HG03135 (cell line): ENCODE measurements at regions not wholly inside any gene's neighbourhood (a gene's known extent, or its start where the extent isn't known, plus 50 kb on each side); places are given as distances from the start of the nearest gene placed in this dataset.

Experiments
- ATAC-seq: cut with Tn5 transposase; IDR thresholded peaks from one replicate; pipeline ENCODE4 v1.9.1; 2021; ENCODE audit warnings: mild to moderate bottlenecking, moderate library complexity; ENCODE audit not compliant: unreplicated experiment

- no peak for ATAC-seq
Measured at GRCh38 chr4:59068722-59069418, 1958.7 kb upstream of the IGFBP7 start.

GRCh38 chr4:59086410-59086809 is 1976.2 kb upstream of the IGFBP7 start:
- ATAC-seq, result no peak

- no peak for ATAC-seq
Measured at GRCh38 chr4:59091146-59092142, 1981.3 kb upstream of the IGFBP7 start.

GRCh38 chr4:59094505-59094904 is 1984.3 kb upstream of the IGFBP7 start:
- no peak for ATAC-seq

GRCh38 chr4:59102311-59102710 is 1992.1 kb upstream of the IGFBP7 start:
- no peak for ATAC-seq

- ATAC-seq, result no peak
Measured at GRCh38 chr4:59120287-59120814, 2010.2 kb upstream of the IGFBP7 start.

- ATAC-seq, result no peak
Measured at GRCh38 chr4:59122626-59123025, 2012.4 kb upstream of the IGFBP7 start.

GRCh38 chr4:59126159-59126558 is 2016.0 kb upstream of the IGFBP7 start:
- ATAC-seq, result no peak

- ATAC-seq, result no peak
Measured at GRCh38 chr4:59127006-59127405, 2016.8 kb upstream of the IGFBP7 start.

- ATAC-seq, result no peak
Measured at GRCh38 chr4:59127743-59128142, 2017.6 kb upstream of the IGFBP7 start.

GRCh38 chr4:59135248-59135985 is 2025.2 kb upstream of the IGFBP7 start:
- no peak for ATAC-seq

- ATAC-seq, result no peak
Measured at GRCh38 chr4:59161249-59161648, 2038.9 kb upstream of the ADGRL3 start.

GRCh38 chr4:59175617-59176016 is 2024.5 kb upstream of the ADGRL3 start:
- ATAC-seq, result no peak

GRCh38 chr4:59179372-59179771 is 2020.8 kb upstream of the ADGRL3 start:
- no peak for ATAC-seq

GRCh38 chr4:59180161-59180560 is 2020.0 kb upstream of the ADGRL3 start:
- no peak for ATAC-seq

GRCh38 chr4:59180969-59181368 is 2019.2 kb upstream of the ADGRL3 start:
- no peak for ATAC-seq

- no peak for ATAC-seq
Measured at GRCh38 chr4:59195839-59196238, 2004.3 kb upstream of the ADGRL3 start.

- ATAC-seq, result no peak
Measured at GRCh38 chr4:59200992-59201391, 1999.1 kb upstream of the ADGRL3 start.

GRCh38 chr4:59217910-59218631 is 1982.1 kb upstream of the ADGRL3 start:
- ATAC-seq, result no peak

- ATAC-seq, result no peak
Measured at GRCh38 chr4:59222221-59222620, 1977.9 kb upstream of the ADGRL3 start.
